ENCODE measurements at regions not wholly inside any gene's neighbourhood (a gene's known extent, or its start where the extent isn't known, plus 50 kb on each side); places are given as distances from the start of the nearest gene placed in this dataset.

DNA sequence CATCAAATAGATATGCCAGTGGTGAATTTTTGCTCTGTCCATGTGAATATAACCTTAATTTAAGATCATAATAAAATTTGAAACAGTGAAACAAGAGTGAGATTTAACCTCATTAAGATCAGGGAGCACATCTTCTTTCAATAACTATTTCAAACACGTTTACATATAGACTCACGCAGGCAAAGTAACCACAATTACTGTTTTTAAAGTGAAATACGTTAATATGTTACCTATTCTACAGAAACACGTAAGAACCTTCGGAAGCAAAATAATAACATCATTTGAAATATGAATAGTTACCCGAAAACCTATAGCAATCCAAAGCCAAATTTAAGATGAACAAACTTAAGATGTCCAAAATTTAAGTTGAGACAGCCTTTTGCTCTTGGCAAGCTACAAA, 136.2 kb upstream of the ZC3H12C start:
- TF ChIP-seq ZNF384 (IDR thresholded peaks at IDR 0.05) (no peak), FOXK2 (IDR thresholded peaks at IDR 0.05) (no peak), L3MBTL2 (conservative IDR thresholded peaks at IDR 0.05) (no peak)
